CD4-positive, alpha-beta T cell (primary cell): ENCODE measurements at regions not wholly inside any gene's neighbourhood (a gene's known extent, or its start where the extent isn't known, plus 50 kb on each side); places are given as distances from the start of the nearest gene placed in this dataset.

Experiments used
- ATAC-seq: fragments of 200-7000 bp; cut with Tn5 transposase; one replicate; pipeline ENCODE4 v1.10.0; 2022; ENCODE audit warnings: mild to moderate bottlenecking; ENCODE audit not compliant: poor library complexity
- CTCF ChIA-PET: fragments of 350-600 bp; sonication (Branson Sonifier 250); formaldehyde crosslinking; loops from one replicate; lab custom pipeline; 2021; ENCODE audit warnings: antibody characterized with exemption, inconsistent platforms; lab: Charles Lee
- POLR2A ChIA-PET: fragments of 350-600 bp; sonication (Branson Sonifier 250); formaldehyde crosslinking; loops from one replicate; lab custom pipeline; 2021; ENCODE audit warnings: antibody characterized with exemption, inconsistent platforms; lab: Charles Lee
- DNase-seq, 14 experiments: peaks; one replicate each; pipeline ENCODE4 v3.0.0-alpha.2; 2013 to 2020; ENCODE audit warnings: mixed read lengths in 2 of 14
- H3K27ac ChIP-seq, 2 donors: one replicate each; pipeline versions ENCODE4 v1.5.1 to v1.7.0; 2013; ENCODE audit warnings: low read length in 2 of 2, low read depth in 1 of 2, mild to moderate bottlenecking in 1 of 2
- H3K27me3 ChIP-seq, 2 experiments: 1 replicate in 1 of 2; 2 replicates in 1 of 2; pipeline versions ENCODE4 v1.6.1 to v1.7.0; 2013; ENCODE audit warnings: low read length in 2 of 2, control low read depth in 1 of 2, mild to moderate bottlenecking in 1 of 2, moderate library complexity in 1 of 2; ENCODE audit not compliant: insufficient read depth in 2 of 2, control insufficient read depth in 1 of 2
- H3K36me3 ChIP-seq: one replicate; pipeline ENCODE4 v1.6.1; 2013; ENCODE audit warnings: low read length, control low read depth; ENCODE audit not compliant: insufficient read depth
- H3K4me1 ChIP-seq: one replicate; pipeline ENCODE4 v1.6.1; 2013; ENCODE audit warnings: low read length, control low read depth; ENCODE audit not compliant: insufficient read depth
- H3K4me3 ChIP-seq: one replicate; pipeline ENCODE4 v1.5.1; 2013; ENCODE audit warnings: mild to moderate bottlenecking, low read length, moderate library complexity
- H3K9me3 ChIP-seq, 2 experiments: 1 replicate in 1 of 2; 2 replicates in 1 of 2; pipeline versions ENCODE4 v1.6.1 to v1.7.0; 2013; ENCODE audit warnings: low read length in 2 of 2, mild to moderate bottlenecking in 2 of 2, control low read depth in 1 of 2, moderate library complexity in 1 of 2; ENCODE audit not compliant: control insufficient read depth in 1 of 2, insufficient read depth in 1 of 2
- H3K27ac Mint-ChIP-seq: one replicate; pipeline ENCODE4 v1.8.0; 2020; ENCODE audit warnings: mixed read lengths
- H3K27me3 Mint-ChIP-seq: one replicate; pipeline ENCODE4 v1.8.0; 2021; ENCODE audit warnings: mixed read lengths
- H3K36me3 Mint-ChIP-seq: one replicate; pipeline ENCODE4 v1.8.0; 2021; ENCODE audit warnings: low read depth, mixed read lengths
- H3K4me1 Mint-ChIP-seq: one replicate; pipeline ENCODE4 v1.8.0; 2021; ENCODE audit warnings: low read depth, mixed read lengths
- H3K4me3 Mint-ChIP-seq: one replicate; pipeline ENCODE4 v1.8.0; 2020; ENCODE audit warnings: mild to moderate bottlenecking, mixed read lengths
- H3K9me3 Mint-ChIP-seq: one replicate; pipeline ENCODE4 v1.8.0; 2020; ENCODE audit warnings: mixed read lengths
- CTCF ChIP-seq: fragments of 200-600 bp; IDR thresholded peaks from one replicate; pipeline ENCODE4 v1.8.0; 2022; ENCODE audit warnings: antibody characterized with exemption, mild to moderate bottlenecking
- intact Hi-C, 2 experiments: fragments of 100-400 bp; cut with DNase I in 1 of 2; cut with micrococcal nuclease in 1 of 2; formaldehyde crosslinking; loops; one replicate each; pipeline versions ENCODE4 v1.15.1 to v1.9.0; 2023 to 2025; cut with DNase I, micrococcal nuclease

- no peak for ATAC-seq
- DNase-seq, result no peak
- Mint-ChIP-seq H3K36me3 (no peaks in the 10 kb centered on the region), H3K4me3 (no peak overlapping the region), H3K9me3 (no peaks in the 10 kb centered on the region), H3K4me1 (no peaks in the 10 kb centered on the region), H3K27me3 (no peaks in the 10 kb centered on the region), H3K27ac (no peak overlapping the region)
- intact Hi-C loops, result no loop called here
- Histone ChIP-seq H3K27ac (no peak overlapping the region), H3K9me3 (peaks cover 0 to 8% of the 10 kb centered on the region in 2 experiments), H3K4me3 (no peak overlapping the region), H3K36me3 (no peaks in the 10 kb centered on the region), H3K27me3 (no peaks in the 10 kb centered on the region), H3K4me1 (no peaks in the 10 kb centered on the region)
- ChIA-PET CTCF (no interaction called here), POLR2A (no interaction called here)
- TF ChIP-seq CTCF, result no peak
These were observed 958.6 kb downstream of the KCNMA1 start for GRCh38 chr10:76679030-76679429.

GRCh38 chr10:76675951-76676587, 961.5 kb downstream of the KCNMA1 start:
- no peaks in the 10 kb centered on the region for H3K27me3 Mint-ChIP-seq
- POLR2A ChIA-PET, result no interaction called here
- no peak for ATAC-seq

GRCh38 chr10:76675561-76675950, 962.1 kb downstream of the KCNMA1 start:
- no peak for TF ChIP-seq CTCF
- Mint-ChIP-seq H3K27ac (no peak overlapping the region), H3K36me3 (no peaks in the 10 kb centered on the region), H3K4me3 (no peak overlapping the region), H3K4me1 (no peaks in the 10 kb centered on the region), H3K9me3 (no peaks in the 10 kb centered on the region), H3K27me3 (no peaks in the 10 kb centered on the region)
- H3K4me1 ChIP-seq, result no peaks in the 10 kb centered on the region
- ATAC-seq (no peak), DNase-seq (no peak)
- H3K4me3 ChIP-seq, result no peak overlapping the region
- ChIA-PET POLR2A (no interaction called here), CTCF (no interaction called here)
- H3K27me3 ChIP-seq, result no peaks in the 10 kb centered on the region
- intact Hi-C loops, result no loop called here
- H3K27ac ChIP-seq, result no peak overlapping the region
- H3K9me3 ChIP-seq, result peaks cover 0 to 11% of the 10 kb centered on the region in 2 experiments
- no peaks in the 10 kb centered on the region for H3K36me3 ChIP-seq

More at GRCh38 chr10:76675951-76676587, 961.5 kb downstream of the KCNMA1 start:
- Histone ChIP-seq H3K27me3 (no peaks in the 10 kb centered on the region), H3K9me3 (peaks cover 0 to 11% of the 10 kb centered on the region in 2 experiments), H3K4me1 (no peaks in the 10 kb centered on the region), H3K27ac (no peak overlapping the region), H3K4me3 (no peak overlapping the region), H3K36me3 (no peaks in the 10 kb centered on the region)
- intact Hi-C loops, result no loop called here
- DNase-seq, result no peak
- CTCF ChIA-PET, result no interaction called here
- no peaks in the 10 kb centered on the region for H3K4me1 Mint-ChIP-seq
- no peak overlapping the region for H3K27ac Mint-ChIP-seq
- no peaks in the 10 kb centered on the region for H3K36me3 Mint-ChIP-seq
- TF ChIP-seq CTCF, result no peak
- no peak overlapping the region for H3K4me3 Mint-ChIP-seq
- H3K9me3 Mint-ChIP-seq, result no peaks in the 10 kb centered on the region
